NCI-H2081 (cell line): ENCODE measurements at regions not wholly inside any gene's neighbourhood (a gene's known extent, or its start where the extent isn't known, plus 50 kb on each side); places are given as distances from the start of the nearest gene placed in this dataset.
"Not testable (repeated sequence)": the region's sequence is repeated elsewhere in the genome, so short reads cannot be mapped to it uniquely, and the experiment has no call there.

Experiments
- DNase-seq, 2 experiments: peaks; one replicate each; lab custom pipeline; 2025; lab: John Stamatoyannopoulos, UW

- DNase-seq: peak; percentile 72 to 84
These were observed 622.5 kb downstream of the TYW1 start for GRCh38 chr7:67619175-67619574.

DNA sequence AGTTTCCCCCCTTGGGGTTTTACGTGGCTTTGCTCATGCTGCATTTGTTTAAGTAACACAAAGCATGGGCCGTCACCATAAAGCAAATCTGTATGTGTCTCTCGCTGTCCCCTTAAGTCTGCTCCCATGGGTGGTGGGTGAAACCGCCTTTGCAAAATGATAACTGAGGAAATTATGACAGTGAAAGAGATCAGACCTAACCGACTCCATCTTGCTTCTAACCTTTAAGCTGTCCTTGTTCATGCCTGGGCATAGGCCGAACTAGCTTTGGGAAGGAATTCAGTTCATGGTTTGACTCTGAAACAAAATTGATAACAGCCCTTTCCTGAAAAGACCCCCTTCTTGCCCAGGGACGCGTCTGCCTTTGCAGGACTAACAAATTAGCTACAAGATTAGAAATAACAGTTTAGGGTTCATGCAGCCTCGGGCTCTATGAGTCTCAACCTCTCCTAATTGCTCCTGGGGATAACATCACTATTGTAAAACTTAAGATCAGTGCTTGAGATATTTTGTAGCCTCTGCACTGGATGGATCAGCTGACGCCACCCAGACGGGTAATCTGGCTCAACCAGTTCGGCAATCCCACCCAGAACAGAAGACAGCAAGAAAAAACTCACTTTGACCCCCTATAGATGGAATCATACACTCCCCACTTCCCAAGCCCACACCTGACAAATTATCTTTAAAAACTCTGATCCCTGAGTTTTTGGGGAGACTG lies 623.7 kb downstream of the TYW1 start:
- no peak for DNase-seq

- DNase-seq: no peak
These were observed 625.1 kb downstream of the TYW1 start for GRCh38 chr7:67621704-67622103.

DNA sequence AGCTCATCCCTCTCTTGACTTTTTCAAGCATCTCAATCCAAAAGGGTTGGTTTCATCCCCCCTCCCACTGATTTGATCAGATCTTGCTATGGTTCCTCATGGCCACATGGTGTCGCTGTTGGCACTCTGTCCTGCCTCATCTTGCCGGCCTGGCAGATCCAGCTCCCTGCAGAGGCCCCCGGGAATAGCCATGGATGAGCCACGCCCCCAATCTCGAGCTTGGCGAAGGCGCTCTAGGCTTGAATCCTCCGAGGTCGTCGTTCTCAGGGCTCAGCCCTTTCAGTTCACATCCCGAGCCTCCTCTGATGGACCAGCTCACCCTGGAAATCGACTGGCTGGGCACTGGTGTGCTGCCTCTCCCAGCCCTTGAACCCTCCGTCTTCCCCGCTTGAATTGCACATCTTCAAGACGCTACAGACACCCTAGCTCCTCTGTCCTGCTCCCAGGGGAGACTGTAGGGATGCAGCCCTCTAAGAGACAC lies 628.7 kb downstream of the TYW1 start:
- peak; percentile 71 to 77 for DNase-seq

- DNase-seq: no peak
These were observed 634.8 kb downstream of the TYW1 start for GRCh38 chr7:67631476-67631875.

DNA sequence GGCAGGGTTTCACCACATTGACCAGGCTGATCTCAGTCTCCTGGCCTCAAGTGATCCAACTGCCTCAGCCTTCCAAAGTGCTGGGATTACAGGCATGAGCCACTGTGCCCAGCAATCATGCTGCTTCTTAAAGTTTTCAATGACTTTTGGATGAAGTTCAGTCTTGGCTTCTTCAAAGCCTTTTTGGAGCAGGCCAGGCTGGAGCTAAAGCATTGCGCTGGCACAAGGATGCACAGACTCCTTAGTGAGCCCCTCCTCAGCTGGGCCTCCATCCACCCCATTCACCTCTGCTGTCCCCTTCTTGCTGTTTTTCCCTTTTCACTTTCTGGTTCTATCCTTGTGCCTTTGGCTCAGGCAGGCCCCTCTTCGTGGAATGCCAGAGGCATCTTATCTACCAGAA lies 638.6 kb downstream of the TYW1 start:
- DNase-seq: no peak

GRCh38 chr7:67636348-67637022 lies 639.9 kb downstream of the TYW1 start:
- no peak for DNase-seq

DNA sequence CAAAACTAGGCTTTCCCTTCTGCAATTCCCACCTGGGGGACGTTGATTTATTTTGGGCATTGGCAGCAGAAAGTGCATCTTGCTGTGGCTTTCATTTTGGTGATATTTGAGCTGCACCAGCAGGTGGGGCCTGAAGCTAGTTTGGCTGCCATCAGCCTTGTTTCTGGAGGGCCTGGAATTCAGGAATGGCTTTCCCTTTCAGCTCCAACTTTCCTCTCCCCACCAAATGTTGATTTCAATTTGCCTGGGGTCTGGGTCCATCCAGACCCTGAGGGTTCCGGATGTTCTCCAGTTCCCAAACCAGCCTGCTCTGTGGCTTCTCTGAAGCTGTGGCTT lies 640.4 kb downstream of the TYW1 start:
- DNase-seq: peak in 1 of 2 experiments; percentile 20

DNA sequence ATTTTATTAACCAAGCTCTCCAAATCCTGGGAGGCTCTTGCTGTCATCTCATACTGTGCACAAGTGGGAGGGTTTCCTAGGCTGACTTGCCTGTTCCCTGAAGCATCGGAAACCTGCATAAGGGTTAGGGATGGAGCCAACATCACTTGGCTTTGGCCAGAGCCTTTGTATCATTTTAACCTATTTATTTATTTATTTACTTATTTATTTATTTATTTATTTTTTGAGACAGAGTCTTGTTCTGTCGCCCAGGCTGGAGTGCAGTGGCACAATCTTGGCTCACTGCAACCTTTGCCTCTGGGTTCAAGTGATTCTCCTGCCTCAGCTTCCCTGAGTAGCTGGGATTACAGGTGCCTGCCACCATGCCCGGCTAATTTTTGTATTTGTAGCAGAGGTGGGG lies 645.9 kb downstream of the TYW1 start:
- not testable (repeated sequence) for DNase-seq

DNA sequence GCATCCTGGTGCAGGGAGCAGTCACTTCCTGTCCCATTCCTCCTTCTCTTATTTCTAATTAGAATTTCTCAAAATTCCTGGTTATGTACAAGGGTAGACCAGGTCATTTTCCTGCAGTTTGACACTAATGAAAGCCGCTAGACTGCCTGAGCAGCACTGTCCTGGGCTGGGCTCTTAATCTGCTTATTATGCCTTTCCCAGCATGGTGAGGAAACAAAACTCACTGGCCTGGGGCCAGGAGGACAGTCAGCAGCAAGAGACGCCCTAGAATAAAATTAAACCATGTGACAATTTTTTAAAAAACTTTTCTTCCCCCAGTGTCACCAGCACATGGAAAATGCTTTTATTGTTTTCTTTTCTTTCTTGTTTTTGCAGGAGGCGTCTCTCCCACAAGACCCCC lies 647.5 kb downstream of the TYW1 start:
- no peak for DNase-seq

GRCh38 chr7:67652937-67653336 lies 656.3 kb downstream of the TYW1 start:
- no peak for DNase-seq

DNA sequence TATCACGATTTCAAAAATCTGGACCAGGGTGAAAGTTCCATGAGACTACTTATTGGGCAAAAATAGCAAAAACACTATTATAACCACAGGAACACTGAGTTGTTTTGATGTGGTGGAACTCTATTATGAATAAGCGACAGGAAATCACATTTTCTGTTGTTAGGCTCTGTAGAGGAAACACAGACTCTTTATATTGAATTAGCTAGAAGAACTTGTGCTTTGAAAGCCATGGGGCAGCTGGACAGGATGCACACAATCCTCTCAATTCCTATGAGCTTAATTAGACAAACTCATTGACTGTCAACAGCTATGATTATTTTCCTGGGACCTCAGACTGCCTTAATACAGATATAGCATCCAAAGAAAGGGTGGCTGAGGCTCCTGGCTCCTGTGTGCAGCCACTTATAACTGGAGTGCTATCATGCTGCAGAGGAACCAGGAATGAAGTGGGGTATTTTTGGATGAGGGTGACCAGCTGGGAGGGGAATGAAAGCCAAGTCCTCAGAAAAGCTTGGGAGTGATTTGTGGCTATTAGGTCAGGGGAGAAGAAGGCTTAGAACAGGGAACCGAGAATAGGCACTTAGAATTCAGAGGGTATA lies 657.3 kb downstream of the TYW1 start:
- DNase-seq: no peak

DNA sequence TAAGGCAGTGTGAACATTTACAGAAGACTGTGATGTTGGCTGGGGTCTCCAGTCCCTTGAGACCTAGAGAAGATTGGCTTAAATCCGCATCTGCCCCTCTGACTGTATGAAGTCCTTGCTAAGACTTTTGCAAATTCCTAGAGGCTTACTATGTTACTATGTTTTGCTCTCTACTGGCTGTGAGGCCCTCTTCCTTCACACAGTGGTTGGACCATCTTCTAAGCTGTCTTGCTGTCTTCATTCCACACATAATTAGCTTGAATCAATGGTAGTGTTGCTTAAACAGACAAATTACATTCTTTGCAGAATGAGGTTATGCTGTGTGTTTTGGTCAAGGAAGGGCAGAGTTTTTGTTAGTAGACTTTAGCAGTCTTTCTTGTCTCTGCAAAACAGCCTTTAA lies 658.0 kb downstream of the TYW1 start:
- DNase-seq: no peak

GRCh38 chr7:67655168-67655567 lies 658.5 kb downstream of the TYW1 start:
- no peak for DNase-seq

DNA sequence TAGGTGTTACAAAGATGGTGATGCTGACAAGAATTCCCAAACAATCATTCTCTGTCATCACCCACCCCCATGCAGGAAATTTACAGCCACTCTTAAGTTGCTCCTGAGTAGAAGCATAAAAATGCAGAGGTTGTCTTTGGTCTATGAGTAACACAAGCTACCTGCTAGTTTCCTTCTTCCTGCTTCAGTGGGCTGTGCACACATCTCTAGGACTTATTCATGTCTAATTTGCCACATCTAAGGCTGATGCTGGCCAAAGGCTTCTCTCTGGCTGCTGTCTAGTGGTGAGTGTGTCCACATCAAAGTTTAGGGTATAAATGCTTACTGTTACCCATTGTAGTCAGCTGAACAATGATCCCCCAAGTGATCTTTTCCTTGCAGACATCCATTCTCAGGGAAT lies 662.5 kb downstream of the TYW1 start:
- DNase-seq: no peak

GRCh38 chr7:67662804-67663203 lies 666.2 kb downstream of the TYW1 start:
- no peak for DNase-seq

GRCh38 chr7:67663644-67664043 lies 667.0 kb downstream of the TYW1 start:
- DNase-seq: no peak

- peak; percentile 49 to 81 for DNase-seq
These were observed 669.7 kb downstream of the TYW1 start for GRCh38 chr7:67666359-67666758.

- no peak for DNase-seq
These were observed 674.4 kb downstream of the TYW1 start for GRCh38 chr7:67671006-67671548.

GRCh38 chr7:67673861-67674260 lies 677.2 kb downstream of the TYW1 start:
- no peak for DNase-seq

GRCh38 chr7:67674862-67675261 lies 678.2 kb downstream of the TYW1 start:
- not testable (repeated sequence) for DNase-seq

DNA sequence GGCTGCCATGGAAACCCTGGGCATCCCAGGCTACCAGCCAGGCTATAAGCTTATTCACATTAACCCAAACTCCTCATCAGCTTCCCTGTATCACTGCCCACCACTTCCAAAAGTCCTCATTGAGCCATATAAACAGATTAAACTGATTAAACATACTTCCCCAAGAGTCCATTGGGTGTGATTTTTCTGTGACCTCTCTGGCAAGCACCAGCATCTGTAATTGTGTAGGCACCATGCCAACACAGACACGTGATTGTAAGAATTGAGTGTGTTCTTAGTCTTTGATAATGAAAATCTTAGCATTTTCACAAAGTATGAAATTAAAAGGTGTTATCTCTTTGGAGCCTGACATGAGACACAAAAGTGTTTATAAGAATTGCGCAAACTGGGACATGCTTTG lies 679.3 kb downstream of the TYW1 start:
- DNase-seq: no peak

GRCh38 chr7:67678419-67678818 lies 681.8 kb downstream of the TYW1 start:
- DNase-seq: no peak
